Stimulated activated CD4-positive, alpha-beta T cell treated with anti-CD3 and anti-CD28 coated beads, Interleukin-12 subunit alpha, Interleukin-12 subunit beta, amount 100 ng/mL, for 48 hours (primary cell): ENCODE measurements at regions not wholly inside any gene's neighbourhood (a gene's known extent, or its start where the extent isn't known, plus 50 kb on each side); places are given as distances from the start of the nearest gene placed in this dataset.
"Not testable (repeated sequence)": the region's sequence is repeated elsewhere in the genome, so short reads cannot be mapped to it uniquely, and the experiment has no call there.

Source experiments
- DNase-seq, 3 donors: peaks; one replicate each; pipeline ENCODE4 v3.0.0-alpha.2; 2020; ENCODE audit warnings: low read depth in 2 of 3, low spot score in 1 of 3

DNA sequence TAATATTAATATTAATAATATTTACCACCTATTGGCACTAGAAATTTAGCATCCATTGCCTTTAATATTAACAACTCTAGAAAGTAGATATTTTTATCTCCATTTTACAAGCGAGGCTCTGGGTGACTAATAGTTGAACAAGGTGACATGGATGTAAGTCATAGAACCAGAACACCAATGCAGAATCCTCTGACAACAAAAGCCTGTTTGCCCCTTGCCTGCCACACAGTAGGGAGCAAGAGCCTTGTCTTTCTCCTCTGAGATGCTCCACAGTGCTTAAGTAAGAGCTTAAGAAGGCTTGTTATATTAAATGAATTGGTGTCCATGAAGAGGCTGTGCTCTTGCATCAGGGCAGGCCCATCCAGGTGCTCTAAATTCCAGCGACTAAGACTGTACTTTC, 51.2 kb upstream of the LBX1 start:
- DNase-seq: no peak

DNA sequence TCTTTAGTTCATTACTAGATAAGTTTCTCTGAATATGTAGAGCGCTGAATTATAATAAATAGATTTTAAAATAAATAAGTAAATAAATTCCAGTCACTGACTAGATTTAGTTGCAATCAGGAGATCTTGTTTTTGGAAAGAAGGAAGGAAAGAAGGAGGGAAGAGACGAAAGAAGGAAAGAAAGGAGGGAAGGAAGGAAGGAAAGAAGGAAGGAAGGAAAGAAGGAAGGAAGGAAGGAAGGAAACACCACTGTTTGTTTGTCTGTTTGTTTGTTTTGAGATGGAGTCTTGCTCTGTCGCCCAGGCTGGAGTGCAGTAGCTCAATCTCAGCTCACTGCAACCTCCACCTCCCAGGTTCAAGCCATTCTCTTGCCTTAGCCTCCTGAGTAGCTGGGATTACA, 51.7 kb upstream of the LBX1 start:
- DNase-seq: not testable (repeated sequence)

DNA sequence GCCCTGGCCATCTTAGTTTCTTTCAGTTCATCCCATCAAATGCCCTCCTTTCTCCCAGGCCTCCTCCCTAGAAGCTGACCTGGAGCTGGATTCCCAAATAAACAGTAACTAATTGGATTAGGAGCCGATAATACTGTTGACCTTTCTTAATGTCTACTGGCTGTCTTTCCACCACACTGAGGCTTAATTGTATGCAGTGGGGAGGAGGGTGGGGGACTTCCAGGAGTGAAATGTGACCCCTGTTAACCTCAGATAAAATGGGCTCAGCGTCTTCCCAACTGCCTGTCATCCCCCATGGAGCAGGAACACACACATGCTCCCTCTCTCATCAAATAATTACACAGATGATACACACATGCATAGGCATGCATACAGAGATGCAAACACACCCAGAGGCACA, 53.7 kb upstream of the LBX1 start:
- no peak for DNase-seq

DNA sequence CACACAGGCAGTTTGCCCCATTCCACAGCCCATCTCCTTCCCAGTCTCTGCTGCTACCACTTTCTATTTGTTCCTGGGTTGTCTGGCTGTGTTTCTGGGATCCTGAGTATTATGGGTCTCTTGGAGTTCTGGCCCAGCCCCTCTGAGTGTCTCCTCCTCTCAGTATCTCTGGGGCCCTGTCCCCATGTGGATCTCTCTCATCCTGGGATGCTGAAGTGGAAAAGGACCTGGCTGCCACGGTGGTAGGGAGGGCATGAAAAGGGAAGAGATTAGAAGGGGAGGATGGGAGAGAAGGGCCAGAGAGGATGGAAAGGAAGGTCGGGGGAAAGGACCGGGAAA, 54.5 kb upstream of the LBX1 start:
- DNase-seq: no peak

DNA sequence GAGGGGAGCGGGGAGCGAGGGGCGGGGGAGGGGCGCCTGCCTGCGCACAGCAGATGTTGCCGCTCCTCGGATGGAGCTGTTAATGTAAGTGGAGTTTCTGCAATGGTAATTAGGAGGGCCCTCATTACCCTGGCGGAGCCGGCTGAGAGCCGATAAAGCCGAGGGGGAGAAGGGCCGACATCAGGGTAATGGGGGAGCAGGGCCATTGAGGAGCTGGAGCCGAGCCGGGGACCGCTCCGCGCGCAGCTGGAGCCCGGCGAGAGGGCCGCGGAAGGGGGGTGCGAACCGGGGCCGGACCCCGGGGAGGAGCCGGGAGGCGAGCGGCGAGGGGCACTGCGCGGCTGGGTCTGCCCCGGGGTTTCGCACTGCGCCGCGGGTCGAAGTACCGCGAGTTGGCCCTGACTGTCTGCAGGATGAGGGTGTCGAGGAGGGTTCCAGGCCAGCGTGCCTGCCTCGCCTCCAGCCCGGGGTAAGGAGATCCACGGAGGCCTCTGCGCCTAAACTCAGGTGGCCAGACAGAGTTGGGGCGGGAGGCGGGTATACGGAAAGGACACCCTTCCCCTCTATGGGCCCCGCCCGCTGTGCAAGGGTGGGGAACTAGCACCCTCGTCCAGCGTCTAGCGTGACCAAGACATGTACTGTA, 55.0 kb upstream of the LBX1 start:
- DNase-seq: no peak

DNA sequence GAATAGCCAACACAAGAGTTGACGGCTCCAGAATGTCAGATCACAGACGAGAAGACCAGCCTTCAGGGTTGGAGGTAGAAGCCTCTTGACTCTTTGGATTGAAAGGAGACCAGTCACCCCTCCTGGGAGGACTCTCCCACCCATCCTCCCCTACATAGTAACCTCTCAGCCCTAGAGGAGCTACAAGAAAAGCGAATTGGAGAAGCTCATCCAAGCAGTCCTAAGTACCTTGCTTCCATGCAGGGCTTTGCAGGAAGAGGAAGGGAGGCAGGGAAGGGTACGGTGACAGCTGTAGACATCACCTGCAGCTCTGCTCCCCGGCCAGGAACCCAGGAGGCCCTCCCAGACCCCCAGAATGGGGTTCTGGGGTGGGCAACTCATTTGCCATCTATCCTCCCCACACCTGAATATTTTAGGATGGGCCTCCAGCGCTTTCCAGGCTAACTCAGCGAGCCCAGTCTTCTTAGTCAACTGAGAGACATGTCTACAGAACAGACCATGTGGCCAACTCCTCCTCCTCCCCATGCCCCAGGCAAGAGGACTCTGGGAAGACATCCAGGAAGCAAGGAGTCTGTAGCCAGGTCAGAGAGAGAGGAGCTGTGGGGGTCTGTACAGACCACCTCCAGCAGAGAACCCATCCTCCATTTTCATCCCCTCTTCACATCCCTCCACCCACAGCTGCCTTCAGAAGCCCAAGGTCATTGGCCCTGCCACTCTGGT, 55.6 kb upstream of the LBX1 start:
- no peak for DNase-seq

DNA sequence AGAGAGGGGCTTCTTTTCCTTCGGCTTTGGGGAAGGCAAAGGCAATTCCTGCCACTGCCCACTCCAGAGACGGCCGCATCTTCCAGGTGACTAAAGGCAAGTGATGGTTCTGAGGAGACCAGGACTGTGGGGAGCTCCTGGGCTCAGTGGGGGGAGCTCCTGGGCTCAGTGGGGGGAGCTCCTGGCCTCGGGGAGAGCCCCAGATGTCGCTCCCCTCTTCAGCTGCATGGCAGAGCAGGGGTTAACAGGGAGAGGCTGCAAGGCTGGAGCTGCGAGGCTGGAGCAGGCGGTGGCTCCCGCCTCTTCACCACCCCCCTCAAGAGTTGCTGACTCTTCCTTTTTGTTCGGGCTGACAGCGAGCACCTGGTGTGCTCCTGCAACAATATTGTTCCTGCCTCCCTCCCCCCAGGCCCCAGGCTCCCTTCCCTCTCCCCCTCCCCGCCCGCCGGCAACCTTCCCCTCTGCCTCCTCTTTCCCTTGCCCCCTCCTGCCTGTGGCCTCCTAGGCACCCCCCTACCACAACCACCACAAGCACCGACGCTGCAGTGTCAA, 56.3 kb upstream of the LBX1 start:
- DNase-seq: no peak

DNA sequence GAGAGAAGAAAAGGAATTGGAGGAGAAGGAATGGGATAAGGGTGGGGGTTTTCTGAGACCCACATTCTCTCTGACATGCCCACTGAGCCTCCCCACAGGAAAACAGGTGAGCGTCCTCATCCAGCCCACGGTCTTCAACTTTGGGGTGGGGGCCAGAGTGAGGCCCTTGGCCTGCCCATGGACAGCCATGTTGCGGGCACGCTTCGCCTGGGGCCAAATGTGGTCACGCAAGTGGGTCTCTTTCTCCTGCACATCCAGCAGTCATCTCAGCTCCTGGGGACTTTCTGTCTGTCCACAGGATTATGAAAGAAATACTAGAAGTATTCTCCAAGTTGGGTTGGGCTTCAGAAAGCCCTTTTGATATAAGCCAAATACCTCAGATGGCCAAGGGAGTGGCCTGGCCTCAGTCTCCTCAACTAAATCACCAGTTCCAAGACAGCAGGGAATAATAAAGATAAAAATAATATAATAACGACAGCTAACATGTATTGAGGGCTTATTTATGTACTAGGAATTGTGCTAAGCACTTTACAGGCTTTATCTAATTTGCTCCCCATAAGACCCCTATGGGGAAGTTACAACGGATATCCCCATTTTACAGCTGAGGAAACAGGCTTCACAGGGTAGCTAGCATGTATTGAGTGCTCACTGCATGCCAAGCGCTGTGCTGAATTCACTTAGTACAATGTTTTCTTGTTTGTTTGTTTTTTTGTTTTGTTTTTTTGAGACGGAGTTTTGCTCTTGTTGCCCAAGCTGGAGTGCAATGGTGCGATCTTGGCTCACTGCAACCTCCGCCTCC, 57.2 kb upstream of the LBX1 start:
- no peak for DNase-seq

DNA sequence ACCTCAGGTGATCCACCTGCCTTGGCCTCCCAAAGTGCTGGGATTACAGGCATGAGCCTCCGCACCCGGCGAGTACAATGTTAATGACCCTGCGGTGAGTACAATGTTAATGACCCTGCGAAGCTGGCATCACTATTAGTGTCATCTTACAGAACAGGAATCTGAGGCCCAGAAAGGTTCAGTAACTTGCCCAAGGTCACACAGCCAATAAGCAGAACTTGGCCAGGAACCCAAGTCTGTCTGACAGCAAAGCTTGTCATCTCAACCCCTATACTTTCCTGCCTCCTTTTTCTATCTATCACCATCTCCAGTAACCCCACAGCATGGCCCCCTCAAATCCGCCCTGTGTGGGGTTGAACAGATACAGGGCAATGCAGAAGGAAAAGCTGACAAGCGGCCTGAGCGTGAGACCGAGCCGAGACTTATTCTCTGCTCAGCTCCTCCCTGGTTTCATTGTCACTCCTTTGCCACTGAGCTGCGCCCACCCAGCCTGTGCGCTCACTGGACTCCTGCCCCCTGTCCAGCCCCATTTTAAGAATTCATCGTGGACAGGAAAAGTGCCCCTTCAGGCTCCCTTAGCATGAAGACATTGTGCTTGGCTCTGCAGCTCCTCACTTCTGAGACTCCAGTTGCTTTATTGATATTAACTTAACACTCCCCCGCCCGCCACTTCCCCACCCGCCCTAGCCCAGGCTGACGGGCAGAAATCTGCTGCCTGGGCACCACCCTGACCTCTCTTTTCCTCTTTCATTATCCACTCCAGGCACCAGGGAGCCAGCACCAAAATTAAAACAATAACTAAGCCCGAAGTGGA, 58.1 kb upstream of the LBX1 start:
- no peak for DNase-seq

DNA sequence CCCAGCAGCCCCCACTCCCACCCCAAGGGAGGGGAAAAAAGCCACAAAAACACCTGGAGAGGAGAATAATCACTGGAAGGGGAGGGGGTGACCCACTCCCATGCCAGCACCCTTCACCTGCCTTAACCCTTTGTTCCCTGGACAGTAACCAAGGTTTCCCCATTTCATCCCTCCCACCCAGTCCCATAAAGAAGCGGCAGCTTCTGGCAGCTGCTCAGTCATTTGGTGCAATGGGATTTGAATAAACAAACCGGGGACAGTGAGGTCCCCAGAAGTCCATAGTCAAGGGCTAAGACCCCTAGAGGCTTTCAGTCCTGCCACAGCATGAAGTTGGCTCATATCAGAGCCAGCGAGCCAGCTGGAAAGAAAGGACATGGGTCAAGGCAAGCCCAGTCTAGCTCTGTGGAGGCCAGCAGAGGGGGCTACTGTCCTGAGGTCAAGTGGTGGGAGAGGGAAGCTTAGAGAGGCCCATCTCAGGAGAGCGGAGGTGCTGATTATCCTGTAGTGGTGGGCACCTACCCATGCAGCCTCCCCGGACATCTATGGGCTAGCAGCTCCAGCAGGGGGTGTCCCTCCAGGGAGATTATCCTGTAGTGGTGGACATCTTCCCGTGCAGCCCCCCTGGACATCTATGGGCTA, 58.9 kb upstream of the LBX1 start:
- DNase-seq: no peak

DNA sequence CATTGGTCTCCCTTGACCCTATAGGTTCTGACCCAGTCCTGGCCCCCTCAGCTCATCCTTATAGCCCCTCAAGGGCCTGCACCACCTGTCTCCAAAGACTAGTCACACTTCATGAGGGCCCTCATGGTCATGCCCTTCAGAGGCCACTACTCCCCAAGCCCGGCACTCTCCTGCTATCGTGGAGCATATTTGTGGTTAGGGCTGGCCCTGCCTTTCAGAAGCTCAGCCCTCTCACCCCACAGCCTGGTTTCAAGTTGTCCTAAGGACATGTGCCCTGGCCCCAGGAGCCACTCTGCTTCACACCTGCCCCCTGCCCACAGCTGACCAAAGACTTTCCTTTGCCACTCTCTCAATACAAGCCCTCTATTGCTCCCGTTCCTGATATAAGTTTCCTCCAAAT, 60.3 kb upstream of the LBX1 start:
- no peak for DNase-seq

DNA sequence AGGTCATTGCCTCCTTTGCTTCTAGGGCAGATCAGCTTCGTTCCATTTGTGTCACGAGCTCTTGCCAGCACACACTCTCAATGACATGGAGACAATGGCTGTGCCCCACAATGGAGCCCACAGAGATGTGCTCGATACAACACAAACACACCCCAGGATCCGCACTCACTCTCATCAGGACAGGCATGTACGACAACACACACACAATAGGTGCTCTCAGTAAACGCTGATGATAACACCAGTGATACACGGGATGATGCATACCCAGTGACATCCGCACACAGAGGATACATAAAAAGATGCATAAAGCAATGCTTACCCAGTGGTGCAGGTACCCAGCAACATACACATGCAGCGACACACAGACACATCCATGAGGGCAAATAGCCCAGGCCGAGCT, 61.2 kb upstream of the LBX1 start:
- DNase-seq: no peak

DNA sequence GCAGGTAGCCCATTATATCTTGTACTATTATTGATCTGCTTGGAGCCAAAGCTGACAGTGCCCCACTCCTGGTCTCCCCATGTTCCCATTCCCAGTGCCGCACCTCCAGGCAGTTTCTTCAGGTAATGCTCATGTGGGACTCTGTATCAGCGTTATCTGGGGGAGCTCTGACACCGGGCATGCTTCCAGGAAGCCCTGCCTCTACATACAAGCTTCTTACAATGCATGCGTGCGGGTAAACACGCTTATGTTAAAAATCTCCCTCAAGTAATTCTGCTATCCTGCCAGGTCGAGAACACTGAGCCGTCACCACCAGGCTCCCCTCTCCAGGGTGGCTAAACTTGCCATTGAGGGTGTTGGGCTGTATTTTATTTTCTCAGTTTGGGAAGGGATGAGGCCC, 61.6 kb upstream of the LBX1 start:
- DNase-seq: no peak

DNA sequence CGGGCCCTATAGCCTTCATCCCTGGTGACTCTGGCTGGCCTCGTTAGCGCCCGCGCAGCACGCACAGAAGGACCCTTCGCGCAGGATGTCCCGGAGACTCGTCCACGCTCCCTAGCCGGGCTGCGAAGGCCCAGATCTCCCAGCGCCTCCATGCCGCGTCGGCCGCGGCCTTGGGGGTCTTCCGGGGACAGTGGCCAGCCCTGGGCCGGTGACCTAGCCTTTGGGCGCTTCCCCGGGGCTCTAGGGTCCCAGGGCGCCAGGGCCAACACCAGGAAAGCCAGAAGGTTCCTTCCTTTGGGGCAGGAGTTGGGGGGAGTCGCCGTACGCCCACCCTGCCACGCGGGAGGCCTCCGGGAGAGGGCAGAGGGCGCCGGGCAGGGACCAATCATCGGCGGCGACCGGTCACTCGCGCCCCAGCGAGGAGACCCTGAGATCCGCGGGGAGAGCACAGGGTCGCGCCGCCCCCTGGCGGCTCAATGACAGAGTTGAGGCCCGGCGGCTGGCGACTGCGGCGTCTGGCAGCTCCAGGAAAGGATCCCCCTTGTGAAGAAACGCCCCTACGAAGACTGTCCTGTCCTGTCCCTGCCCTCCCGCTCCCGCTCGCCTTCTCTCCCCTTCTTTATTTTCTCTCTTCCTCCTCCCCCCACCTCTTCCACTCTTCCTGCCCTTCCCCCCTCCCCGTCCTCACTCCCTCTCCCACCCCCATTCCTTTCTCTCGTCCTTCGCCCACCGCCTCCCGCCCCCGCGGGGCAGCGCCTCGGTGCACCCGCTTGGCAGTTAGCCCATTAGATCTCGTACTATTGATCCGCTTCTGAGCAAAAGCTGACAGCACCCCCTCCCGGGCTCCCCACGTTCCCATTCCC, 62.3 kb upstream of the LBX1 start:
- DNase-seq: peak in 1 of 3 donors; percentile 27

DNA sequence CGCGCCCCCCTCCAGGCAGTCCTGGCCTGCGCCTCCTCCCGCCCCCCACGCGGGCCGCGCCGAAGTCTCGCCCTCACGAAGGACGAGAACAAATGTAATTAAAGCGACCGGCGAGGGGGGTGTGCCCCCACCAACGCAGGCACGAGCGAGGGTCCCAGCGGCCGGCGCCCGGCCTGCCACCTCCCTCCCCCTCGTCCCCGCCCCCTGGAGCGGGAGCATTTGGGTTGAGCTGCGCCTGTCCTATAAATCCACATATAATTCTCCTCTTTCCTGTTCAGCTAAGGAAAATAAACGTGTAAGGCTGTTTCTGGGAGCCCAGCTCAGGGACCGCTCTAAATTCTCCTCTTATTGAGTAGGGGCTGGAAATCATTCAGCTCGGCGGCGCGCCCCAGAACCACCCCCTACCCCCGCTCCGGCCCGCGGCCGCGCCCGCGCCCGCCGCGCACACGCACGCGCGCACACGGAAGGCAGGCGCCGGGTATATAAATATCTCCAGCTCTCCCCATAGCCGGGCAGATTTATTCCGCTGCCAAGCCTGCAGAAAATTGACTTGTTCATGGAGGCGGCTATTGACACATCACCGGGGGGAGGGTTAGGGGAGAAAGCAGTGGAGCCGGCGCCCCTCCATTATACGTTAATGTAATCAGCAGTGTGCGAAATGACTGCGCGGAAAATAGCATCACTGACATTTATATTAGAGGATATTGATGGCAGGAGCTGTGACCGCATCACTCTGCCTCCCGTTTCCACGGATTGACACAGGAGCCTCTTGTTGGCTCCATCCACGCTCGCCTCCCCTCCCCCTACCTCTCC, 61.6 kb upstream of the BTRC start:
- DNase-seq: no peak

DNA sequence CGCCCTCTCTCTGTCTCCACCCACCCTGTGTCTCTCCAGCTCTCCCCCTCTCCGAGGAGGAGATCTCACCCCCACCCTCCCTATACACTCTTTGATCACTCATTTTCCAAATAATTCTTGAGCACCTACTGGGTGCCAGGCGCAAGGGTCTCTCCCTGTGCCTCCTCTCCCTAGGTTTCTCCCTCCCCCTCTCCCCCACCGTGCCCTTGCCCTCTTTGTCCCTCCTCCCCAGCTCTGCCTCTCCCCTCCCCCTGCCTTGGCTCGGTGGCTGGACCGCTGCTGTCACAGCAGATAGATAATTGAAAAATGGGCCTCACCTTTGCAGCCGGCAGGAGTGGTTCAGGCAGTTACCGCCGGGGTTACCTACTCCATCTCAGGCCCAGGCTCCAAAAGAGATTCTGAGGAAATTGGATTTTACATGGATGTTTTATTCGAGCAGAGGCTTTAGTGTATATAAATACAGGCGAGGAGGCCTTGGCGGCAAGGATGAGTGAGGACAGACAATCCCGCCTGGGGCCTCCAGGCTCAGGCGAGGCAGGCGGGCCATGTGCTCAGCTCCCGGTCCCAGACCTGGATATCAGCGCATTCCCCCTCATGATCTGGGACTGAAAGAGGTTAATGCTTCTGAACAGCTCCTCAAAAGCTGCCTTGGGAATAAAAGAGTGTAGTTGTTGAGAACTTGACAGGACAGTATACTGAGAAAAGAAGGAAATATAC, 60.8 kb upstream of the BTRC start:
- DNase-seq: no peak

DNA sequence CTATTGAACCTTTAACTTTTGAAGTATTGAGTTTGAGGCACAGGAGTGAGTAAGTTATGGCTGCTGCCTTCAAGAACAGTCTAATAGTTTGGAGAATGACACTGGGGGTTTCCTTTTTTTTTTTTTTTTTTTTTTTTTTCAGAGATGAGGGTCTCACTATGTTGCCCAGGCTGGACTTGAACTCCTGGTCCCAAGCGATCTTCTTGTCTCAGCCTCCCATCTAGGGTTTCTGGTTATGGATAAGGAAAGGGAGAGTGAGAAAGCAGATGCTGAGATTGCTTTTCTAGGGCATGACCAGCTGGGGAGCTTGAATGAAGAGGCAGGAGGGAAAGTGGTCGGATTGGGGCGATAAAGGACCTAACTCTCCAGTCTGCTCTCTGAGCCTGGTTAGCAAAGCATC, 59.9 kb upstream of the BTRC start:
- DNase-seq: no peak

DNA sequence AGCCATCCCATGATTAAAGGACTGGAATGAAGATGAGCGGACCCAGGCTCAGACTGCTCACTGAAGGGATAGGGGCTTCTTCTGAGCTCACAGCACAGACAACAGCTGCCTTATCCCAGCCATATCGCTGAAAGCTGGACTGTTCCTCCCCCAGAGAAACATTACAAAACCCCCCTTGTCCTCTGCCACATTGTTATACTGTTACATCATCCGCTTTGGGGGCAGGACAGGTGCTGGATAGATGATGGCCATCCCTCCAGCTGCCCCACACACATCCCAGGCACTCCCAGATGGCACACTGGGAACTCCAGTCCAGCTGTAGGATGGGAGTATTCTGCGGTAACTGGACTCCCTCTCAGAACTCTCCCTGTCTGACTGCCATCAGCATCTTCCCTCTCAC, 58.7 kb upstream of the BTRC start:
- no peak for DNase-seq
